ENCODE measurements at regions not wholly inside any gene's neighbourhood (a gene's known extent, or its start where the extent isn't known, plus 50 kb on each side); places are given as distances from the start of the nearest gene placed in this dataset.

DNA sequence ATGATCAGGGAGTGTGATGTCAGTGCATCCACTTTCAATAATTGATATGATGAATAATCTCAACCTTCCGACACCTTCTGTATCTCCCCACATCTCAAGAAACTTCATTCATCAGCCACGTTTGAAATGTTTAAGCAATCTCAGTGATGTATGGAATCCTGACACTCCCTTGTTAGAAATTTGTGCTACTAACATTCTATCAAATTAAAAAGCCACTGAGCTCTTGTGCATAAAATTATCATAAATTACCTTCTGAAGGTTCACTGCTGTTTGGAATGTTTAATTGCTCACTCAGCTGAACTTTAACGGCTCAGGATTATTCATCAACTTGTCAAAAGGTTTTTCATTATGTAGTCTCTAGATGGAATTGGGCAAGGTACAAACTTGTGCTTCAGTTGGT is 108.4 kb upstream of the DPH6 start:
- TF ChIP-seq, protein P1, sequence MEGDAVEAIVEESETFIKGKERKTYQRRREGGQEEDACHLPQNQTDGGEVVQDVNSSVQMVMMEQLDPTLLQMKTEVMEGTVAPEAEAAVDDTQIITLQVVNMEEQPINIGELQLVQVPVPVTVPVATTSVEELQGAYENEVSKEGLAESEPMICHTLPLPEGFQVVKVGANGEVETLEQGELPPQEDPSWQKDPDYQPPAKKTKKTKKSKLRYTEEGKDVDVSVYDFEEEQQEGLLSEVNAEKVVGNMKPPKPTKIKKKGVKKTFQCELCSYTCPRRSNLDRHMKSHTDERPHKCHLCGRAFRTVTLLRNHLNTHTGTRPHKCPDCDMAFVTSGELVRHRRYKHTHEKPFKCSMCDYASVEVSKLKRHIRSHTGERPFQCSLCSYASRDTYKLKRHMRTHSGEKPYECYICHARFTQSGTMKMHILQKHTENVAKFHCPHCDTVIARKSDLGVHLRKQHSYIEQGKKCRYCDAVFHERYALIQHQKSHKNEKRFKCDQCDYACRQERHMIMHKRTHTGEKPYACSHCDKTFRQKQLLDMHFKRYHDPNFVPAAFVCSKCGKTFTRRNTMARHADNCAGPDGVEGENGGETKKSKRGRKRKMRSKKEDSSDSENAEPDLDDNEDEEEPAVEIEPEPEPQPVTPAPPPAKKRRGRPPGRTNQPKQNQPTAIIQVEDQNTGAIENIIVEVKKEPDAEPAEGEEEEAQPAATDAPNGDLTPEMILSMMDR (IDR thresholded peaks at IDR 0.05), result no peak
- no peak for TF ChIP-seq POLR2AphosphoS5 (IDR thresholded peaks at IDR 0.05)

Data from prostate gland (tissue), 2 donors.